Natural killer cell (primary cell): ENCODE measurements at regions not wholly inside any gene's neighbourhood (a gene's known extent, or its start where the extent isn't known, plus 50 kb on each side); places are given as distances from the start of the nearest gene placed in this dataset.

Experiments used
- ATAC-seq, 3 donors: fragments of 150-1000 bp in 2 of 3; fragments of 200-7000 bp in 1 of 3; cut with Tn5 transposase; 1 replicate in 1 of 3; 2 replicates in 2 of 3; pipeline ENCODE4 v1.10.0; 2021; ENCODE audit warnings: mild to moderate bottlenecking in 2 of 3, moderate library complexity in 2 of 3
- DNase-seq, 2 donors: peaks; one replicate each; pipeline versions ENCODE4 v3.0.0 to v3.0.0-alpha.2; 2013 to 2021; ENCODE audit warnings: mixed read lengths in 1 of 2
- H3K27ac ChIP-seq: one replicate; pipeline ENCODE4 v1.5.1; 2013; ENCODE audit warnings: mild to moderate bottlenecking, low read length
- H3K27me3 ChIP-seq: one replicate; pipeline ENCODE4 v1.6.1; 2013; ENCODE audit warnings: low read length; ENCODE audit not compliant: control insufficient read depth, insufficient read depth
- H3K36me3 ChIP-seq: one replicate; pipeline ENCODE4 v1.6.1; 2013; ENCODE audit warnings: low read length; ENCODE audit not compliant: control insufficient read depth, insufficient read depth
- H3K4me1 ChIP-seq: one replicate; pipeline ENCODE4 v1.6.1; 2013; ENCODE audit warnings: low read length; ENCODE audit not compliant: control insufficient read depth, insufficient read depth
- H3K4me3 ChIP-seq: one replicate; pipeline ENCODE4 v1.5.1; 2013; ENCODE audit warnings: low read length
- H3K9me3 ChIP-seq: one replicate; pipeline ENCODE4 v1.6.1; 2013; ENCODE audit warnings: low read length; ENCODE audit not compliant: control insufficient read depth, insufficient read depth
- H3K27ac Mint-ChIP-seq, 2 donors: one replicate each; pipeline ENCODE4 v1.8.0; 2022; ENCODE audit warnings: mild to moderate bottlenecking in 2 of 2, mixed read lengths in 2 of 2, moderate library complexity in 1 of 2
- H3K27me3 Mint-ChIP-seq, 2 donors: one replicate each; pipeline ENCODE4 v1.8.0; 2022; ENCODE audit warnings: low read depth in 2 of 2, mixed read lengths in 2 of 2
- H3K36me3 Mint-ChIP-seq: one replicate; pipeline ENCODE4 v1.8.0; 2022; ENCODE audit warnings: mixed read lengths
- H3K4me1 Mint-ChIP-seq, 2 donors: one replicate each; pipeline ENCODE4 v1.8.0; 2022; ENCODE audit warnings: mixed read lengths in 2 of 2
- H3K4me3 Mint-ChIP-seq: one replicate; pipeline ENCODE4 v1.8.0; 2022; ENCODE audit warnings: mild to moderate bottlenecking, moderate library complexity, mixed read lengths
- H3K9me3 Mint-ChIP-seq, 2 donors: one replicate each; pipeline ENCODE4 v1.8.0; 2022; ENCODE audit warnings: mixed read lengths in 2 of 2
- CTCF ChIP-seq: fragments of 200-600 bp; IDR thresholded peaks from one replicate; pipeline ENCODE4 v1.8.0; 2022; ENCODE audit warnings: antibody characterized with exemption
- WGBS: methylation state at CpG from one replicate; pipeline ENCODE4 v1.1.7; 2013; ENCODE audit warnings: missing lambda C conversion rate; ENCODE audit not compliant: insufficient coverage; 5-methylcytosine and 5-hydroxymethylcytosine counted together
- intact Hi-C: fragments of 100-400 bp; cut with micrococcal nuclease; formaldehyde crosslinking; loops from one replicate; pipeline ENCODE4 v1.14.2; 2022

- ATAC-seq = no peak
- Histone ChIP-seq H3K27ac (no peak overlapping the region), H3K4me3 (no peak overlapping the region), H3K4me1 (no peaks in the 10 kb centered on the region), H3K9me3 (no peaks in the 10 kb centered on the region), H3K27me3 (no peaks in the 10 kb centered on the region), H3K36me3 (no peaks in the 10 kb centered on the region)
- H3K9me3 Mint-ChIP-seq = peaks cover 12 to 13% of the 10 kb centered on the region in 2 donors
- no peaks in the 10 kb centered on the region for H3K4me1 Mint-ChIP-seq
- DNase-seq = no peak
- no peaks in the 10 kb centered on the region for H3K27me3 Mint-ChIP-seq
- no peak for TF ChIP-seq CTCF
- no peaks in the 10 kb centered on the region for H3K36me3 Mint-ChIP-seq
- no peak overlapping the region for H3K4me3 Mint-ChIP-seq
- H3K27ac Mint-ChIP-seq = no peak overlapping the region
- whole genome bisulfite sequencing = 53% methylated on average over 1 of the region's 1 CpG
- intact Hi-C loops = no loop called here
Observed at GRCh38 chr6:81511423-81511822, 241.1 kb downstream of the TENT5A start.

DNA sequence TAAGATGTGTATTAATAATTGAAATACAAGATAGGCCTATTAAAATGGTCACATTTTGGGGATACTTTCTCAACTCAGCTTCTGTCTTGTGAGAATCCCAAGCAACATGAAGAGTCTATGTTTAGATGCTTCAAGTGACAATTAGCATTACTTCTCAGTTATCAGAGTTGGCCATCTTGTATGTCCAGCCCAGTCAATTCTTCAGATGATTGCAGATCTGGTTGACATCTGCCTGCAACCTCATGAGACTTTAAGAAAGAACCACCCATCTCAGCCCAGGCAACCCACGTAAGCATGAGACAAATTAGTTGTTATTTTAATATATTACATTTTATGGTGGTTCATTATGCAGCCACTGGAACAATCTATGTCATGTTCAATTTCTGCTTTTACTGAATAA lies 256.5 kb downstream of the TENT5A start:
- H3K9me3 Mint-ChIP-seq = peaks cover 14 to 30% of the 10 kb centered on the region in 2 donors
- H3K36me3 ChIP-seq = no peaks in the 10 kb centered on the region
- no CpG with 5 or more reads among the region's 1 CpG for WGBS
- H3K36me3 Mint-ChIP-seq = peaks cover 13% of the 10 kb centered on the region
- no peaks in the 10 kb centered on the region for H3K4me1 Mint-ChIP-seq
- H3K4me1 ChIP-seq = no peaks in the 10 kb centered on the region
- H3K9me3 ChIP-seq = no peaks in the 10 kb centered on the region
- no peak overlapping the region for H3K4me3 Mint-ChIP-seq
- no peaks in the 10 kb centered on the region for H3K27me3 ChIP-seq
- H3K4me3 ChIP-seq = no peak overlapping the region
- no peak for DNase-seq
- ATAC-seq = no peak
- TF ChIP-seq CTCF = no peak
- H3K27me3 Mint-ChIP-seq = no peaks in the 10 kb centered on the region
- intact Hi-C loops = no loop called here
- no peak overlapping the region for H3K27ac ChIP-seq
- no peak overlapping the region for H3K27ac Mint-ChIP-seq

- no peaks in the 10 kb centered on the region for H3K4me1 ChIP-seq
- H3K4me1 Mint-ChIP-seq = no peaks in the 10 kb centered on the region
- no peaks in the 10 kb centered on the region for H3K36me3 ChIP-seq
- DNase-seq = no peak
- H3K27ac Mint-ChIP-seq = no peak overlapping the region
- ATAC-seq = no peak
- H3K27ac ChIP-seq = no peak overlapping the region
- peaks cover 12 to 17% of the 10 kb centered on the region in 2 donors for H3K9me3 Mint-ChIP-seq
- H3K4me3 ChIP-seq = no peak overlapping the region
- H3K9me3 ChIP-seq = no peaks in the 10 kb centered on the region
- peaks cover 6% of the 10 kb centered on the region for H3K36me3 Mint-ChIP-seq
- intact Hi-C loops = no loop called here
- H3K4me3 Mint-ChIP-seq = no peak overlapping the region
- H3K27me3 ChIP-seq = no peaks in the 10 kb centered on the region
- no peak for TF ChIP-seq CTCF
- H3K27me3 Mint-ChIP-seq = no peaks in the 10 kb centered on the region
Observed at GRCh38 chr6:81491454-81492101, 260.9 kb downstream of the TENT5A start.

DNA sequence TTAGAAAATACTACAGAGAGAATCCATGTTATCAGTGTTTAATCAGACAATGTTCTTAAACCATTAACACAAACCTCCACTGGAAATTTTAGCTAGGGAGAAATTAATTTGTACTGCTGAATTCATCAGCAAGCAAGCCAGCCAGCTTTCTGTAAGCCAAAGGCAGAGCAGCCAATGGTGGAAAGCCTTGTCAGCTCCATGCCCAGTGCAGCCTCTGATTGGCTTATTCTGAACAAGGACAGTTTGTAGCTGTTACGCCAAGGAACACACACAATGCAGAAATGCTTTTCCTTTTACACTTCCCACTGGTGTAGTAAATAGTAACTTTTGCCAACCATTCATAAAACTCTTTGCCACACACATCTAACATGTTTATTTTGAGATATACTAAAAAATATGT lies 265.0 kb downstream of the TENT5A start:
- no peaks in the 10 kb centered on the region for H3K4me1 ChIP-seq

More for the DNA sequence above, 265.0 kb downstream of the TENT5A start:
- no peaks in the 10 kb centered on the region for H3K27me3 ChIP-seq
- H3K36me3 Mint-ChIP-seq = no peaks in the 10 kb centered on the region
- no peak overlapping the region for H3K4me3 Mint-ChIP-seq
- H3K27me3 Mint-ChIP-seq = no peaks in the 10 kb centered on the region
- no peak for DNase-seq
- H3K27ac Mint-ChIP-seq = no peak overlapping the region
- H3K9me3 ChIP-seq = no peaks in the 10 kb centered on the region
- TF ChIP-seq CTCF = no peak
- WGBS = 100% methylated on average over 1 of the region's 1 CpG
- H3K36me3 ChIP-seq = no peaks in the 10 kb centered on the region
- no peak overlapping the region for H3K4me3 ChIP-seq
- H3K9me3 Mint-ChIP-seq = peaks cover 8 to 12% of the 10 kb centered on the region in 2 donors
- intact Hi-C loops = no loop called here
- ATAC-seq = no peak
- no peaks in the 10 kb centered on the region for H3K4me1 Mint-ChIP-seq
- no peak overlapping the region for H3K27ac ChIP-seq
